ENCODE measurements at regions not wholly inside any gene's neighbourhood (a gene's known extent, or its start where the extent isn't known, plus 50 kb on each side); places are given as distances from the start of the nearest gene placed in this dataset.
"Not testable (repeated sequence)": the region's sequence is repeated elsewhere in the genome, so short reads cannot be mapped to it uniquely, and the experiment has no call there.

GRCh38 chr10:64798297-64798696, 1277.1 kb downstream of the REEP3 start:
- no peak for TF ChIP-seq CTCF (IDR thresholded peaks at IDR 0.05)
- TF ChIP-seq POLR2A (IDR thresholded peaks at IDR 0.05): no peak
- H3K27me3 ChIP-seq: no peaks in the 10 kb centered on the region
- ATAC-seq: no peak
- H3K4me3 ChIP-seq: no peak overlapping the region
- no peaks in the 10 kb centered on the region for H3K9me3 ChIP-seq
- no peak overlapping the region for H3K27ac ChIP-seq
- H3K4me1 ChIP-seq: no peaks in the 10 kb centered on the region
- WGBS, 2 donors: 31 to 53% methylated on average over 1 of the region's 1 CpG
- no peak for DNase-seq
- H3K36me3 ChIP-seq (replicated peaks in 1 of 2; ENCODE audit: insufficient read depth in 1 of 2, low read depth in 2 of 2): no peaks in the 10 kb centered on the region
- intact Hi-C loops (cut with DNase I): no loop called here

GRCh38 chr10:64808233-64808632, 1287.0 kb downstream of the REEP3 start:
- intact Hi-C loops (cut with DNase I); DNase-seq; H3K4me3 ChIP-seq; H3K36me3 ChIP-seq (replicated peaks in 1 of 2; ENCODE audit: insufficient read depth in 1 of 2, low read depth in 2 of 2); ATAC-seq; H3K27ac ChIP-seq; H3K9me3 ChIP-seq; H3K27me3 ChIP-seq; H3K4me1 ChIP-seq: not testable (repeated sequence)

GRCh38 chr10:64810046-64810445, 1288.8 kb downstream of the REEP3 start:
- H3K27ac ChIP-seq; H3K27me3 ChIP-seq; H3K4me3 ChIP-seq; H3K9me3 ChIP-seq; H3K36me3 ChIP-seq (replicated peaks in 1 of 2; ENCODE audit: insufficient read depth in 1 of 2, low read depth in 2 of 2); H3K4me1 ChIP-seq; DNase-seq; ATAC-seq; intact Hi-C loops (cut with DNase I): not testable (repeated sequence)
- 57 to 60% methylated on average over 4 of the region's 4 CpGs for WGBS, 2 donors

GRCh38 chr10:64813391-64813790, 1292.2 kb downstream of the REEP3 start:
- no peak overlapping the region for H3K27ac ChIP-seq
- TF ChIP-seq CTCF (IDR thresholded peaks at IDR 0.05) (no peak), POLR2A (IDR thresholded peaks at IDR 0.05) (no peak)
- no peak overlapping the region for H3K4me3 ChIP-seq
- intact Hi-C loops (cut with DNase I): no loop called here
- no peaks in the 10 kb centered on the region for H3K27me3 ChIP-seq
- H3K9me3 ChIP-seq: no peaks in the 10 kb centered on the region
- WGBS, 2 donors: 66 to 75% methylated on average over 2 of the region's 2 CpGs
- no peaks in the 10 kb centered on the region for H3K36me3 ChIP-seq (replicated peaks in 1 of 2; ENCODE audit: insufficient read depth in 1 of 2, low read depth in 2 of 2)
- ATAC-seq (no peak), DNase-seq (no peak)
- no peaks in the 10 kb centered on the region for H3K4me1 ChIP-seq

- Histone ChIP-seq H3K4me1 (no peaks in the 10 kb centered on the region), H3K36me3 (replicated peaks in 1 of 2; ENCODE audit: insufficient read depth in 1 of 2, low read depth in 2 of 2) (no peaks in the 10 kb centered on the region), H3K27me3 (no peaks in the 10 kb centered on the region), H3K9me3 (no peaks in the 10 kb centered on the region), H3K4me3 (no peak overlapping the region), H3K27ac (no peak overlapping the region)
- ATAC-seq (no peak), DNase-seq (no peak)
- no peak for TF ChIP-seq POLR2A (IDR thresholded peaks at IDR 0.05)
- 62 to 80% methylated on average over 2 of the region's 2 CpGs for WGBS, 2 donors
- intact Hi-C loops (cut with DNase I): no loop called here
Observed at GRCh38 chr10:64814201-64814600, 1293.0 kb downstream of the REEP3 start.

- no peaks in the 10 kb centered on the region for H3K27me3 ChIP-seq
- 88 to 89% methylated on average over 3 of the region's 3 CpGs for WGBS, 2 donors
- no peaks in the 10 kb centered on the region for H3K36me3 ChIP-seq (replicated peaks in 1 of 2; ENCODE audit: insufficient read depth in 1 of 2, low read depth in 2 of 2)
- no peaks in the 10 kb centered on the region for H3K4me1 ChIP-seq
- H3K4me3 ChIP-seq: no peak overlapping the region
- DNase-seq (no peak), ATAC-seq (no peak)
- no peak for TF ChIP-seq CTCF (IDR thresholded peaks at IDR 0.05)
- no peak overlapping the region for H3K27ac ChIP-seq
- no peaks in the 10 kb centered on the region for H3K9me3 ChIP-seq
- intact Hi-C loops (cut with DNase I): no loop called here
Observed at GRCh38 chr10:64829888-64830412, 1308.7 kb downstream of the REEP3 start.

All from body of pancreas (tissue), 4 donors.